ENCODE measurements at regions not wholly inside any gene's neighbourhood (a gene's known extent, or its start where the extent isn't known, plus 50 kb on each side); places are given as distances from the start of the nearest gene placed in this dataset.

- Histone ChIP-seq H3K4me3 (ENCODE audit: insufficient read depth, low read depth, low read length) (no peak overlapping the region), H4K20me1 (ENCODE audit: insufficient read depth, low read length) (no peaks in the 10 kb centered on the region), H3K18ac (ENCODE audit: low read depth, low read length) (no peak overlapping the region), H2BK120ac (ENCODE audit: low read depth, low read length) (no peak overlapping the region), H3K9ac (ENCODE audit: low read depth, low read length) (no peak overlapping the region), H3K56ac (ENCODE audit: extremely low read depth, insufficient read depth, low read length) (no peak overlapping the region), H2BK5ac (ENCODE audit: low read depth, low read length, poor library complexity, severe bottlenecking) (no peak overlapping the region), H4K8ac (ENCODE audit: low read depth in 2 of 2, low read length in 2 of 2) (no peak overlapping the region), H3K4me1 (ENCODE audit: control insufficient read depth, insufficient read depth, low read length) (no peaks in the 10 kb centered on the region), H3K14ac (replicated peaks; ENCODE audit: low read depth, low read length) (no peak overlapping the region), H2AK5ac (ENCODE audit: low read depth, low read length) (no peak overlapping the region), H3K4ac (ENCODE audit: low read depth, low read length) (no peak overlapping the region), H3K36me3 (ENCODE audit: control insufficient read depth, insufficient read depth, low read length) (no peaks in the 10 kb centered on the region), H2BK20ac (ENCODE audit: low read depth, low read length) (no peak overlapping the region), H2AK9ac (replicated peaks; ENCODE audit: low read depth, low read length, poor library complexity) (no peak overlapping the region), H4K91ac (ENCODE audit: insufficient read depth, low read depth, low read length) (no peak overlapping the region), H2AFZ (replicated peaks; ENCODE audit: low read length, poor library complexity) (no peak overlapping the region), H3K23ac (ENCODE audit: low read depth, low read length) (no peak overlapping the region), H3K79me1 (ENCODE audit: low read depth in 1 of 2, low read length in 2 of 2) (no peaks in the 10 kb centered on the region), H3K4me2 (ENCODE audit: low read depth, low read length) (no peak overlapping the region), H3K27me3 (ENCODE audit: control insufficient read depth, insufficient read depth, low read length) (no peaks in the 10 kb centered on the region), H2BK15ac (ENCODE audit: low read depth, low read length) (no peak overlapping the region), H4K5ac (ENCODE audit: low read depth, low read length) (no peak overlapping the region), H3K9me3 (ENCODE audit: control insufficient read depth, insufficient read depth, low read length) (peaks cover 2% of the 10 kb centered on the region; the same call in 1 of the 2 replicates), H3K9me1 (ENCODE audit: insufficient read depth, low read length) (no peaks in the 10 kb centered on the region), H3K27ac (ENCODE audit: insufficient read depth, low read length) (no peak overlapping the region)
- in situ Hi-C loops (cut with MboI; ENCODE audit: low sequenced_read_pairs) (no loop called here), dilution Hi-C loops (cut with HindIII; ENCODE audit: low sequenced_read_pairs, unreplicated experiment) (no loop called here), intact Hi-C loops (cut with micrococcal nuclease) (no loop called here)
- DNase-seq: no peak
- ChIA-PET POLR2A (ENCODE audit: unreplicated experiment) (no interaction called here), CTCF (no interaction called here)
- no CpG with 5 or more reads among the region's 4 CpGs for WGBS, 2 experiments (ENCODE audit: extremely low coverage in 2 of 2, insufficient read length in 1 of 2)
- ATAC-seq (ENCODE audit: low read depth): no peak
- BruUV-seq (replicated peaks): no TSS peak
- TF ChIP-seq MAZ (IDR thresholded peaks at IDR 0.05; ENCODE audit: borderline replicate concordance, low read depth, low read length) (no peak), FOS (IDR thresholded peaks at IDR 0.05; ENCODE audit: low read depth, low read length) (no peak), CHD1 (IDR thresholded peaks at IDR 0.05; ENCODE audit: low read depth, low read length) (no peak), NFE2L2 (IDR thresholded peaks at IDR 0.05; ENCODE audit: low read depth, low read length) (no peak), BHLHE40 (IDR thresholded peaks at IDR 0.05; ENCODE audit: low read depth, low read length) (no peak), CTCF (conservative IDR thresholded peaks at IDR 0.05; ENCODE audit: low read depth, low read length) (no peak), USF2 (IDR thresholded peaks at IDR 0.05; ENCODE audit: low read depth, low read length) (no peak), MAFK (IDR thresholded peaks at IDR 0.05; ENCODE audit: low read depth, low read length) (no peak), RFX5 (IDR thresholded peaks at IDR 0.05; ENCODE audit: low read depth, low read length) (no peak), ELK1 (IDR thresholded peaks at IDR 0.05; ENCODE audit: borderline replicate concordance, low read depth, low read length) (no peak), POLR2A (IDR thresholded peaks at IDR 0.05; ENCODE audit: low read depth, low read length) (no peak), MXI1 (IDR thresholded peaks at IDR 0.05; ENCODE audit: borderline replicate concordance, low read depth, low read length) (no peak), CEBPB (IDR thresholded peaks at IDR 0.05; ENCODE audit: low read depth, low read length) (no peak), RAD21 (IDR thresholded peaks at IDR 0.05; ENCODE audit: low read length) (no peak), RCOR1 (IDR thresholded peaks at IDR 0.05; ENCODE audit: insufficient replicate concordance, low read length) (no peak), SMC3 (IDR thresholded peaks at IDR 0.05; ENCODE audit: low read depth, low read length) (no peak)
Observed at GRCh38 chrX:33605997-33606396, 394.6 kb upstream of the DMD start.
